ENCODE measurements at regions not wholly inside any gene's neighbourhood (a gene's known extent, or its start where the extent isn't known, plus 50 kb on each side); places are given as distances from the start of the nearest gene placed in this dataset.
A peak's percentile ranks its signal among the peaks of the same experiment; 100 is the strongest.
"Not testable (repeated sequence)": the region's sequence is repeated elsewhere in the genome, so short reads cannot be mapped to it uniquely, and the experiment has no call there.

GRCh38 chr20:6662309-6662708 is 105.2 kb upstream of the BMP2 start:
- DNase-seq (ENCODE audit: low spot score): no peak

GRCh38 chr20:6660441-6660840 is 107.0 kb upstream of the BMP2 start:
- DNase-seq (ENCODE audit: low spot score): no peak

DNA sequence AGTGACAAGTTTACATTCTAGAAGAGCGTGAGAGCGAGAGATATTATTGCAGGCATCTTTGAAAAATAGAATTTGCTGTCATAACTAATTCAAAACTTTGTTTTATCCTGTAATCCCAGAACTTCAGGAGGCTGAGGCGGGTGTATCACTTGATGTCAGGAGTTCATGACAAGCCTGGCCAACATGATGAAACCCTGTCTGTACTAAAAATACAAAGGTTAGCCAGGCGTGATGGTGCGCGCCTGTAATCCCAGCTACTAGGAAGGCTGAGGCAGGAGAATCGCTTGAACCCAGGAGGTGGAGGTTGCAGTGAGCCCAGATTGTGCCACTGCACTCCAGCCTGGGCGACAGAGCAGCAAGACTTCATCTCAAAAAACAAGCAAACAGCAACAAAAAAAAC is 108.6 kb upstream of the BMP2 start:
- DNase-seq (ENCODE audit: low spot score): not testable (repeated sequence)

GRCh38 chr20:6657904-6658303 is 109.6 kb upstream of the BMP2 start:
- DNase-seq (ENCODE audit: low spot score): no peak

DNA sequence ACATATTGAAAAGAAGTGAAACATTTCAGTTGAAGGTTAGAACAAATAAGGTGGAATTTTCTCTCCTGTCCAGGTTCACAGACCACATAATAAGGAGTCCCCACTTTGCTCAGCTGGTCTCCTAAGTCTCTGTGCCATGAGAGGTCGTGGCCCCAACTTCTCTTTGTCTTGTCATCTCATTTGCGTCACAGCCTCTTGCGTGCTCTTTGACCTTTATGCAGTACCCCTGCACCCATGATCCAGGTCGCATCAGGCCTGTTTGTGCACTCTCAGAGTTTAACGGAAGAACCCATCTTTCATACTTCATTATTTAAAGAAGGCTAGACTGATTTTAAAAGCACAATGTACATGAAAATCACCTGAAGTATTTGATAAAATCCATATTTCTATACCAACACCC is 110.4 kb upstream of the BMP2 start:
- no peak for DNase-seq (ENCODE audit: low spot score)

- no peak for DNase-seq (ENCODE audit: low spot score)
Measured at GRCh38 chr20:6654513-6655252, 112.8 kb upstream of the BMP2 start.

- no peak for DNase-seq (ENCODE audit: low spot score)
Measured at GRCh38 chr20:6651561-6651960, 115.9 kb upstream of the BMP2 start.

- no peak for DNase-seq (ENCODE audit: low spot score)
Measured at GRCh38 chr20:6651016-6651415, 116.5 kb upstream of the BMP2 start.

DNA sequence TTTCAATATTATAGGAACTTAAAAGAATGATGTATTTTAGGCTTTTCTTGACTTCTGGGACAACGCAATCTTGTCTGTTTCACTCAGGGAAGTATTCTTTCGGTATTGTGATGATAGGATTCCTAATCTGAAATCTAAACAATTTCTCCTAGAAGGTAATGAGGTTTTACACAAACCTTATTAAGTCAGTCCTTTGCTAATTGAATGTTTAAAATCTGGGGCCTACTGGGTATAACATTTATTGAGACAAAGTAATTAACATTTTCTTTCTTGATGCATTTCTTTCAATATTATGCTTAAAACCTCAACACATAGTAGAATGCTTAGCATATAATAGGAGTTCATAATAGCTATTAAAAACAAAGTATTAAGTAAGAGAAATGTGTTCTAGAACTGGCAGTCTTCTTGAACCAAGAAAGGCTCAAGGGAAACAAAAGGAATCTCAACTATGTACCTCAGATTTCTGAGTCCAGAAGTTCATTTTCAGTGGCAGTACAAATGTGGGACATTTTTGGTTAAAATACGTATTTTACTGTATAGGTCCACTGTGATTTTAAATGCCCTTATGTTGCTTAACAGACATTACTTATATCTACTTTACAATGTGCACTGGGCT is 121.4 kb upstream of the BMP2 start:
- no peak for DNase-seq (ENCODE audit: low spot score)

DNA sequence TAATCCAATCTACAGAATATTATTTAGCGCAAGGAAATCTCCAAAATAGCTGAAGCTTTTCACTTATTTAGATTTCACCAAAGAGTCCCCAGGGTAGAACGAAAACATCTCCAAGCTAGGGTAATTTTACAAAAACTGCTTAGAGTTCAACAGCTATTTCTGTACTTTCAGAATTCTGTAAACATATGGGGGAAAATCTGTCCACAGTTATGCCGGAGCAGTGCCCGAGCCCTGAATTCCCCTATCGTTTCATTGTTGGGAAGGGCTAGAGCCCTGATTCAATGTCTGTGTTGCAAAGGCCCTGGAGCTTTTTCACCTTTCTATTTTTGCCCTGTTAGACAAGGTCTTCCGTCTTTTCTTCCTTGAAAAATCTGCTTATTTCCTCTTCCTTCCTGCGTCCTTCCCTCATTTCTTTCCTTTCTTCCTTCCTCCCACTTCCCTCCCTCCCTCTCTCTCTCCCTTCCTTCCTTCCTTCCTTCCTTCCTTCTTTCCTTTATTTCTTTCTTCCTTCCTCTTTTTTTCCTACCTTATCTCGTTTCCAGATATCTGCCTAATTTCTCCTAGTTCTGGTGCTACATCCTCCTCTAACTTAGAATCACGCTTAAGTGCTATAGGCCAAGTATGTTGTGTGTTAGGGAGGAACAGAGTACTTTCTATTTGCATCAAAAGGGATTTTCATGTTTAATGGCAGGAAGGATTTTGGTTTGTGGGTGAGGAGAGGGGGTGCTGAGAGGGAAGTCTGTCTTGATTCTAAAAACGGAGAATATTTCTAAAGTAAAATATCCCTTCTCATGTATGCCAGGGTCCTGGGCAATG is 122.5 kb upstream of the BMP2 start:
- no peak for DNase-seq (ENCODE audit: low spot score)

- DNase-seq (ENCODE audit: low spot score): no peak
Measured at GRCh38 chr20:6641012-6641411, 126.5 kb upstream of the BMP2 start.

- DNase-seq (ENCODE audit: low spot score): no peak
Measured at GRCh38 chr20:6637160-6637579, 130.3 kb upstream of the BMP2 start.

DNA sequence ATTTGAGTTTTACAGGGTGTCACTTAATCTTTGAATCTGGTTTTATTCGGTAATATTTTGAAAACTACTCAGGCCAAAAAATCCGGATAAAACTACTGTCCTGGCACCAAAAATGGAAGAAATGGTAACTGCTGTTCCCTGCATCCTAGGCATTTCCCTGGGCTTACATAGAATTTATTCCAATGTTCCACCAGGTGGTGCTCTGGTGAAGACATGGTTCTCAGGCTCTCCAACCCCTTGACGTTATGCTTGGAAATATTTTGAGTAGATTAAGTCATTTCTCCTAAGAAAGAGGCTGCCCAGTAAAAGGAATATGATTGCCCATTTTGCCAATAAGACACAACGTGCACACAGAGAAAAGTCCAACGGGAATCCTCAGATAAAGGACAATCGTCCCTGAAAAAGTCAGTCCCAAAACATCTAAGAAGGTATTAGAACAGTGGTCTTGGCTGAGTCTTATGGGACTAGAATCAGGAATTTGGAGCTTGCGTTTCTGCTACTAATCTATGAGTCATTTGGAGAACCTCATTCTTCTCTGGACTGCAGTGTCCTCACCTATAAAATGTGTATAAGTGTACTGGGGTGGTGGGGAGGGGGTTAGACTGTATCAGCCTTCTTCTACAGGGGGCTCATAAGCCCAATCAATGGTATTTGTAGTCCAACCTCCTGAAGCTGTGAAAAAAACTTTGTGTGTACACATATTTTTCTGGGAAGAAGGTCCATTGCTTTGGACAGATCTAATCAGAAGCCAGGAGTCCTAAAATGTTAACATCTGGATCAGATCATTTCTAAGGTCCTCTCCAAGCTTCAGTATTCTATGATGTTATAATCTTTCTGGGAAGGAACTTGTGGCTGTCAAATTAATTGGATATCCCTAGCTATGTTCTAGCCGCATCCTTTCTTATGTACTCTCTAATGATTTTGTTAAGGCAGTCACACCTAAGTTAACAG is 131.0 kb upstream of the BMP2 start:
- DNase-seq (ENCODE audit: low spot score): peak; percentile 7

GRCh38 chr20:6635034-6635736 is 132.3 kb upstream of the BMP2 start:
- no peak for DNase-seq (ENCODE audit: low spot score)

- peak; percentile 42 for DNase-seq (ENCODE audit: low spot score)
Measured at GRCh38 chr20:6632187-6632586, 135.3 kb upstream of the BMP2 start.

GRCh38 chr20:6630514-6630913 is 137.0 kb upstream of the BMP2 start:
- no peak for DNase-seq (ENCODE audit: low spot score)

GRCh38 chr20:6629564-6629963 is 137.9 kb upstream of the BMP2 start:
- DNase-seq (ENCODE audit: low spot score): no peak

GRCh38 chr20:6626805-6627204 is 140.7 kb upstream of the BMP2 start:
- DNase-seq (ENCODE audit: low spot score): no peak

- DNase-seq (ENCODE audit: low spot score): no peak
Measured at GRCh38 chr20:6623989-6624388, 143.5 kb upstream of the BMP2 start.

DNA sequence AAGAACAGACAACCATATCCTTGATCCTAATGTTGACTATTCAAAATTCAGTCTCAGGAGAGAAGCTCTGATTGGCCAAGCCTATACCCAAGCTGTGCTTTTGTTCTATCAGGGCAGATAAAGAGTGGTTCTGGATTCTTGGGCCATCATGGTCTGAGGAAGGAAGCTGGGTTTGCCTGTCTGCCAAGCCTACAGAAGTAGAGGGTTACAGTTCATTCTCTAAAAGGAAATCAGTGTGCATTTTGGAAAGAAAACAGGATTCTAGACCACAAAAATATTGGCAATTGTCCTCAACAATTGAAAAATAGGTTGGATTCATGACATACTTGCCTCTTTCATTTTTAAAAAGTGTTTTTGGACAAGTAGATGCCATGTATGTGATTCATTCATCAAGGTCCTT is 145.4 kb upstream of the BMP2 start:
- DNase-seq (ENCODE audit: low spot score): no peak

GRCh38 chr20:6618051-6618450 is 149.4 kb upstream of the BMP2 start:
- DNase-seq (ENCODE audit: low spot score): no peak

Data from SK-N-DZ (cell line).